ENCODE measurements at regions not wholly inside any gene's neighbourhood (a gene's known extent, or its start where the extent isn't known, plus 50 kb on each side); places are given as distances from the start of the nearest gene placed in this dataset.

DNA sequence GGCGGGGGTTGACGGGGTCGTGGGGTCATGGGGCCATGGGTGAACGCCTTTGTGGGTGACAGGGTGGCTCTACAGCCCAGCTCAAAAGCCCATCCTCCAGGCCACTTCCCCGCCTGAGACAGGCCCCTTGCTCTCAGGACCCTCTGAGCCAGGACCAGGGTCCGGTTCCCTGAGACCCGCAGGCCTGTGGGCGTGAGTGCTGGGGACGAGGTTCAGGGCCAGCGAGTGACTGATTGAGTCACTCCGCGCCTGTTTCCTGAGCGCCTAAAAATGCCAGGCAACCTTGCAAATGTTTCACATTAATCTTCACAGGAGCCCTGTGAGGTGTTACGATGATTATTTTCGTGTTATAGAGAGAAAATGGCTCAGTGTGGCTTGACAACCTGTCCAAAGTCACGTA is 97.8 kb downstream of the ZNF674 start:
- peak; percentile 6 for DNase-seq (ENCODE audit: low read depth)

GRCh38 chrX:46446727-46447378 is 98.4 kb downstream of the ZNF674 start:
- DNase-seq (ENCODE audit: low read depth) = peak; percentile 77

DNA sequence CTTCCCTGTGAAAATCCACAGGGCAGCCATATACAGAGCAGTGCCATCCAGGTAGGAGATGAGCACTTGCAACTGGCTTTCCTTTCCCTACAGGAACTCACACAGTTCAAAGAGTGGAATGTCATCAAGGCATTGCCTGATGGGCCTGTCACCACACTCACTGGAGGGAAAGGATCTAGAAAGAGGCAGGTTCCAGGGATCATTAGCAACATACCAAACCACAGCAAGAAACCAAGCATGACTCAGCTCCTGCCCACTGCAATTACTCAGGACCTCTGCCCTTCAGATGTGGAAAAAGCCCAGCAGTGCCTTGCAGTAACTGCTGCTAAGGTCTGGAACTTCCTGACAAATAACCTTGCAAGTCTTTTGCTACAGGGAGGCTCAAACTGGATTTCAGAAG is 101.2 kb downstream of the ZNF674 start:
- peak; percentile 89 for DNase-seq (ENCODE audit: low read depth)

- no peak for DNase-seq (ENCODE audit: low read depth)
Measured at GRCh38 chrX:46436744-46437143, 108.5 kb downstream of the ZNF674 start.

DNA sequence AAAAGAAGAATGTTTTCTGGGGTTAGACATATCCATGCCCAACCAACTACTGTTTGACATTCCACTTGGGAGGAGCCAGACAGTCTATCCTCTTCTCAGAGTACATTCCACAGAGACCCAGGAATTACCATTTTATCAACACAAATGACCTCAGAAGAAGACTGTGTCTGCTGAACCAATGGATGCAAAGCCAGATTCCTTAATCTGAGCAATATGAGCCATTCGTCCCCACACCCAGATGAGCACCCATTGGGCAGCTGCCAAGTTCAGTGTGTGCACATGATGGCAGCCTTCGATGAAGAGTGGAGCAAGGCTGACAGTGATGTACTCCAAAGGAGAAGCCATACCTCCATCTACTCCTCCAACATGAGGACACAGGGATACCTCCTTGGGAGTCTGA is 111.3 kb downstream of the ZNF674 start:
- peak; percentile 7 for DNase-seq (ENCODE audit: low read depth)

DNA sequence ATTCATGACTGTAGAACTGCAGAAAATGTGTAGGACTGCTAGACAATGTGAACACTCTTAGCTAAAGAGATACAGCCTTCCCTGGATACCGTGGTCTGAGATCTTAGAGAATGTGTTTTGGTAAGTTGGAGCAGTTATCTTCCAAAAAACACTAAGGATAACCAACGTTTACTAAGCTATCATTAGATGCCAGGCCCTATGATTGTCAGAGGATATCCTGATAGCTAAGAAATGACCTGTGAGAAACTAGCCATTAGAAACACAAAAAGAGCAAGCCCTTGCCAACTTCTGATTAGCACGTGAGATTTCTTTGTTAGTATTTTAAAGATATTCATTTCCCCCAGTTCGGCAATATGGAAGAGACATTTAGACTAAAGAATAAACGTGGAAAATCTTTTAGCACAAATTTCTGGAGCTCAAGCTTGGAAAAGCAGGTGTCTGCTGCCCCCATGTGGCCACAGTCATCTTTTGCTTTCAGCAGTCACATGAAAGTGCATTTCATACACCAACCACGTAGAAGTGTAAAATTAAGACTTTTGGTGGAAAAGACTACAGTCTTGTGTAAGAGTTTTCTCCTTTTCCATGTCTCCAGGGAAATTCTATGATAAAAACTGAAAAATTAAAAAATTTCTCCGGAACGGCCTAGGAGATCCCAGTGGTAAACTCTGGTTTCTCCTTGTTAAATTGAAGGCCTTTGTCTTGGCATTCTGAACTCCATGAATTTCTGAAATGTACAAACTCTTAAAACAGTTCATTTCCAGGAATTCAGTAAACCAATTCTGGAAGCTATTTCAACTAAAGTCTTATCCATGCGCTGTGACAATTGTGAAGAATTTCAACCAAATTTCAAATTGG is 136.4 kb downstream of the ZNF674 start:
- peak; percentile 64 for DNase-seq (ENCODE audit: low read depth)

- DNase-seq (ENCODE audit: low read depth) = peak; percentile 32
Measured at GRCh38 chrX:46407753-46408130, 137.5 kb downstream of the ZNF674 start.

- DNase-seq (ENCODE audit: low read depth) = peak; percentile 64
Measured at GRCh38 chrX:46407036-46407752, 138.0 kb downstream of the ZNF674 start.

GRCh38 chrX:46404774-46405173 is 140.4 kb downstream of the ZNF674 start:
- no peak for DNase-seq (ENCODE audit: low read depth)

DNA sequence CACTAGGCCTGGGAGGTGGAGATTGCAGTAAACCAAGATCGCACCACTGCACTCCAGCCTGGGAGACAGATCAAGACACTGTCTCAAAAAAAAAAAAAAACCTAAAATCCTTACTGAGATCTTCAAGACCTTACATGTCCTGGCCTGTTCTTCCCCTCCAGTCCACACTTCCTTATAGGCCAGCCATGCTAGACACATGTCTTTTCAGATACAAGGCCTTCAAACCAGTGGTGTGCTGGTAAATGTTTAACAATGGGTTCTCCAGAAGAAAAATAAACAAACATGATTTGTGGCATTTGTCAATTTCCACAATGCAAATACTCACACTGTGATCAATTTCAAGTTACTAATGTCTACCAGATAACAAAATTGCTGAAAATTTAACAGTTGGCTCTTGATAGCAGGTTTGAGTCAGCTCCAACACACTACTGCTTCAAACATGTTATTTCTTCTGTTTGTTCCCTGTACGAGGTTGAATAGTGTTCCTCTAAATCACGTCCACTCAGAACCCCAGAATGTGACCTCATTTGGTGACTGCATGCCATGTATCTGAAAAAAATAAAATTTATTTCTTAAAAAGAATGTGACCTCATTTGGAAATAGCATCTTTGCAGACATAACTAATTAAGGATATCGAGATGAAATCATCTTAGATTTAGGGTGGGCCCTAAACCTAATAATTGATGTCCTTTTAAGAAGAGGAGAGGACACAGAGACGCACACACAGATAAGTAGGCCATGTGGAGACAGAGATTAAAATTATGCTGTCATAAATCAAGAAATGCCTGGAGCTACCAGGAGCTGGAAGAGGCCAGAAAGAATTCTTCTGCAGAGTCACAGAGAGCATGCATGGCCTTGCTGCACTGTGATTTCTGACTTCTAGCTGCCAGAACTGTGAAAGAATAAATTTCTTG is 144.4 kb downstream of the ZNF674 start:
- no peak for DNase-seq (ENCODE audit: low read depth)

GRCh38 chrX:46398874-46399273 is 146.3 kb downstream of the ZNF674 start:
- DNase-seq (ENCODE audit: low read depth) = no peak

GRCh38 chrX:46398126-46398525 is 147.1 kb downstream of the ZNF674 start:
- DNase-seq (ENCODE audit: low read depth) = no peak

DNA sequence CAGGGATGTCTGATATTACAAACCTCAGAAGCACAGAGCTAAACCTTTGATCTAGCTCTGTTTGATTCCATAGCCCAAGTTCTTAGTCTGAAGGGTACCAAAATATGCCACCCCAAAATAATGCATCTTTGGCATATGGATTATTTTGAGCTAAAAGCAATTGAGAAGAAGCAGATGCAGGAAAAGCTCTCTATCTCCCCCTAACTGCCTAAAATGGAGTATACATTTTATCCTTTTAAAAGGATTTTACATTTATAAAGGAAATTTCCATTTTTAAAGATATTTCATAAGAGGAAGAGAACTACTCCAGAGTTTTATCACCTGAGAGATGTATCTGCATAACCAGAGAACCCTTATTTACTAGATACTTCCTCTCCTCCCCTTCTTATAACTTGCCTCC is 158.7 kb downstream of the ZNF674 start:
- DNase-seq (ENCODE audit: low read depth) = no peak

GRCh38 chrX:46383006-46383405 is 162.2 kb downstream of the ZNF674 start:
- no peak for DNase-seq (ENCODE audit: low read depth)

DNA sequence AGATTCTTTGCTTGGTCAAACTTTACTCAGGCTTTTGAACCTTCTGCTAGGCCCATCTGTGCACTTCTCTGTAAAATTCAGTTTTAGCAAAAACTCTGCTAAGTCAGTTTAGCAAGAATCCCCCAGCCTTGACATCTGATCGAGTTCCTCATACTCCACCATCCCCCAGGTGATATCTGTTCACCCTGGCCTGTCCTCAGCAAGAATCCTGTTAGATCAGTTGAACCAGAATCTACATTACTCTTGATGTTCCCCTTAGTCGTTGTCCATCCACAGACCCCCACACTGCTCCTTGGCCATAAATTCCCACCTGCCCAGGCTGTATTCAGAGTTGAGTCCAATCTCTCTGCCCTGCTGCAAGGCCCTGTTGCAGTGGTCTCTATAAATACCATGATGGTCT is 162.6 kb downstream of the ZNF674 start:
- no peak for DNase-seq (ENCODE audit: low read depth)

DNA sequence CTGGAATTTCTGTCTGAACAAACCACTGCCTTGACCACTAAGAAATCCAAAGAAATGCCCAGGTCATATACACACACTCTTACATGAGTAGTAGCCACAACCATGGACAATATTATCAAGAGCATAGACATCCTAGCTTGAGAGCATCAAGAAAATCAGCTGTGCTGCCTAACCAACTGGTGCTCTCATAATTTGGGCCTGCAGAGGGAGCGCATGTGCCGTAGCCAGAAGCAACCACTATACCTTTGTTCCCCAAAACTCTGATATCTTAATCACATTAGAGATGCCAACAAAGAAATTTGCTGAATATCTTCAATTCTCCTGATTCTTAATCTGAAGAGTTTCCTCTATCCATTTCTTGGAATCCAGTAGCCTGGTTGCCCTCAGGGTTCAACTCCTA is 163.6 kb downstream of the ZNF674 start:
- DNase-seq (ENCODE audit: low read depth) = peak; percentile 24

GRCh38 chrX:46380148-46380752 is 165.0 kb downstream of the ZNF674 start:
- no peak for DNase-seq (ENCODE audit: low read depth)

DNA sequence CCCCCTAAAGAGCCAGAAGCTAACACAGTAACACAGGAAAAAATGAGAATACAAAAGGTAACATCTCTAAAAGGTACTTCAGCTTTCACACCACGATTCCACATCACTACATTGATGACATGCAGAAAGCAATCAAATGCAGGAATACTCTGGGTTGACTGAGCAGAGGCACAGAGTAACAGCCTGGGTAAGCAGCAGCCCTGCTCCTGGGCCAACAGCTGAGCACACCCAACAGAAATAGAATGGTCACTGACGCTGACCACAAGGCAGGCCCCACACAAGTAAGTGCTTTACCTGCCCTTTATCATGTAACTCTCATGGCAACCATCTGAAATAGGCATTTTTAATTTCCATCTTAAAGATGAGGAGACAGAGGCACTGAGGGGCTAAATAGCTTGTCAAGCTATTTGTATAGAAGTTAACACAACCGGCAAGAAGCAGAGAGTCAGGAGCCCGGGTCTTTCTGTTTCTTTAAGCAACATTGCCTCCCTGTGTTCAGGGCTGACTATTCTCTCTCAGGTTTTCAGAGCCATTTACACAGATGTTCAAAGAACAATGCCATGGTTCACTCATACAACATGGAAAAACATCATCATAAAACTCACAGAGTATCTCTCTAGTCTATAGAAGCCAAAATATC is 168.9 kb downstream of the ZNF674 start:
- peak; percentile 68 for DNase-seq (ENCODE audit: low read depth)

GRCh38 chrX:46375831-46376230 is 169.4 kb downstream of the ZNF674 start:
- DNase-seq (ENCODE audit: low read depth) = no peak

DNA sequence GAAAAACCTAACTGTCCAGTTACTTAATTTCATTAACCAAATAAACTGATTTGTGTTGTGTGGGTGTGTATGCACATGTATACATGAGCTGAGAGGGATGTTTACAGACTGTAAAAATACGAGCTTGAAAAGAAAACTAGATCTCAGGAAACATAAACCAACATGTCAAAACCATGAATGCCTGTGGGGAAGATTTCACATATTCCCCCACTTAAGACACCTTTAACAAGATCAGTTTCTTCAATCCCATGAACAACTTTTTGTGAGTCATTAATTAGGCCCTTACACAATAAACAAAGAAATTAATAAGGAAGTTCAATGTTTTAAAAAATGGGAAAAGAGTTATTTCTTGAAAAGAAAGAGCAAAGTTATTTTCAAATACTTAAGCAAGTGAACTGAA is 170.8 kb downstream of the ZNF674 start:
- DNase-seq (ENCODE audit: low read depth) = no peak

- no peak for DNase-seq (ENCODE audit: low read depth)
Measured at GRCh38 chrX:46367491-46367890, 177.7 kb downstream of the ZNF674 start.

Data from LHCN-M2 (cell line).